ENCODE measurements at regions not wholly inside any gene's neighbourhood (a gene's known extent, or its start where the extent isn't known, plus 50 kb on each side); places are given as distances from the start of the nearest gene placed in this dataset.

- TF ChIP-seq CTCF (conservative IDR thresholded peaks at IDR 0.05; ENCODE audit: low read depth, low read length), result no peak
- H3K4me3 ChIP-seq (ENCODE audit: low read length), result no peak overlapping the region
- no peak for DNase-seq (ENCODE audit: low read depth)
Measured at GRCh38 chr20:12659942-12660341, 348.8 kb upstream of the SPTLC3 start.

GRCh38 chr20:12660918-12661317 is 347.9 kb upstream of the SPTLC3 start:
- DNase-seq (ENCODE audit: low read depth), result no peak
- H3K4me3 ChIP-seq (ENCODE audit: low read length), result no peak overlapping the region
- TF ChIP-seq CTCF (conservative IDR thresholded peaks at IDR 0.05; ENCODE audit: low read depth, low read length), result no peak

GRCh38 chr20:12670301-12670700 is 338.5 kb upstream of the SPTLC3 start:
- no peak for TF ChIP-seq CTCF (conservative IDR thresholded peaks at IDR 0.05; ENCODE audit: low read depth, low read length)
- H3K4me3 ChIP-seq (ENCODE audit: low read length), result no peak overlapping the region
- no peak for DNase-seq (ENCODE audit: low read depth)

- TF ChIP-seq CTCF (conservative IDR thresholded peaks at IDR 0.05; ENCODE audit: low read depth, low read length), result no peak
- no peak overlapping the region for H3K4me3 ChIP-seq (ENCODE audit: low read length)
- DNase-seq (ENCODE audit: low read depth), result no peak
Measured at GRCh38 chr20:12673352-12673751, 335.4 kb upstream of the SPTLC3 start.

GRCh38 chr20:12677925-12678324 is 330.8 kb upstream of the SPTLC3 start:
- no peak for DNase-seq (ENCODE audit: low read depth)
- no peak for TF ChIP-seq CTCF (conservative IDR thresholded peaks at IDR 0.05; ENCODE audit: low read depth, low read length)
- H3K4me3 ChIP-seq (ENCODE audit: low read length), result no peak overlapping the region

- no peak for DNase-seq (ENCODE audit: low read depth)
- no peak for TF ChIP-seq CTCF (conservative IDR thresholded peaks at IDR 0.05; ENCODE audit: low read depth, low read length)
Measured at GRCh38 chr20:12679447-12679846, 329.3 kb upstream of the SPTLC3 start.

GRCh38 chr20:12682613-12683012 is 326.2 kb upstream of the SPTLC3 start:
- no peak overlapping the region for H3K4me3 ChIP-seq (ENCODE audit: low read length)
- TF ChIP-seq CTCF (conservative IDR thresholded peaks at IDR 0.05; ENCODE audit: low read depth, low read length), result no peak
- no peak for DNase-seq (ENCODE audit: low read depth)

More at GRCh38 chr20:12679447-12679846, 329.3 kb upstream of the SPTLC3 start:
- no peak overlapping the region for H3K4me3 ChIP-seq (ENCODE audit: low read length)
